Kidney epithelial cell (primary cell): ENCODE measurements at regions not wholly inside any gene's neighbourhood (a gene's known extent, or its start where the extent isn't known, plus 50 kb on each side); places are given as distances from the start of the nearest gene placed in this dataset.

ENCODE experiments used
- DNase-seq: peaks from one replicate; pipeline ENCODE4 v3.0.0-alpha.2; 2010; ENCODE audit warnings: low read depth
- H3K27me3 ChIP-seq: 2 replicates; pipeline ENCODE4 v1.6.0; 2011; ENCODE audit warnings: low read length; ENCODE audit not compliant: control insufficient read depth, insufficient read depth
- H3K36me3 ChIP-seq: 2 replicates; pipeline ENCODE4 v1.5.1; 2011; ENCODE audit warnings: low read length; ENCODE audit not compliant: control insufficient read depth, insufficient read depth
- H3K4me3 ChIP-seq: 2 replicates; pipeline ENCODE4 v1.5.1; 2011; ENCODE audit warnings: low read depth, mild to moderate bottlenecking, control low read depth, low read length
- TF ChIP-seq, protein P1 (sequence below): IDR thresholded peaks from 2 replicates; pipeline ENCODE4 v1.5.1; 2011; ENCODE audit warnings: mild to moderate bottlenecking, moderate library complexity, low read length, control low read depth, inconsistent platforms; ENCODE audit not compliant: insufficient read depth, poor library complexity, severe bottlenecking

DNA sequence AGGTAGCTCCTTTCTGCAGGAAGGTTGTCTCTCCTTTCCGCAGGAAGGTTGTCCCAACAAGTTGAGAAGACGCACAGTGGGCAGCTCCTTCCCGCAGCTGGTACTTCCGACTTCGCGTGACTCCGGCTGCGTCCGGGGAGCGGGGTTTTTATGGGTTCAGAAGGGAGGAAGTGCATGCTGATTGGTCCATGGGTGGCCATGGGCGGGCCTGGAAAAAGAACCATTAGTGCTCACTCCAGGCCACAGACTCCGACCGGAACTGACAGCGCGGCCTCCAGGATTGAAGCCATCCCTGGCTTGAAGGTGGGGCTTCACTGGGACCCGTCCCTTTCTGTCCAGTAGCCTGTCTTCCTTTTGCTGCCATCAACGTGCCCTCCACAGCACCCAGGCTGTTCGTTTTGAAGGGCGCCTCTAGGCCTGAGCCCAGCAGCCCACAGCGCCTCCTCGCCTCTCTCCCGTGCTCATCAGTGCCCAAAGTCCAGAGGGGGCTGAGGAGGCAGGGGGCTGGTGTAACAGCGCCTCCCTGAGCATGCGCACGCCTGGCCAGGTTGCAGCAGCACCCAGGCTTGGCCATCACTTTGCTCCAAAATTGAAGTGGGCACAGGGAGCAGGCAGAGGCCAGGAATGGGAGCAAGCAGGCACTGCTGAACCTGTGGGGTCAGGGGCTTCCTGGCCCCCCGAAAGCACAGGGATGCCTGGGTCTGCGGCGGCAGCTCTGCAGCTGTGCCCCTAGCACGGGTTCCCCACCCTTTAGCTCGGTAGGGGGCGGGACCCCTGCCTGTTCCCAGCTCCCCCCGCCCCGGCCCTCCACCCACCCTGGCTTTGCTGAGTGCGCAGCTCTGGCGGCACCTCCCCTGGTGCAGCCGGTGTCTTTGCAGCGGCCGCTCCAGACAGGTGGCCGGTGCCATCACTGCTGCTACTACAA lies 330.6 kb upstream of the MCTP2 start:
- no peak for DNase-seq
- Histone ChIP-seq H3K36me3 (no peaks in the 10 kb centered on the region), H3K27me3 (no peaks in the 10 kb centered on the region), H3K4me3 (no peak overlapping the region)
- TF ChIP-seq, protein P1, sequence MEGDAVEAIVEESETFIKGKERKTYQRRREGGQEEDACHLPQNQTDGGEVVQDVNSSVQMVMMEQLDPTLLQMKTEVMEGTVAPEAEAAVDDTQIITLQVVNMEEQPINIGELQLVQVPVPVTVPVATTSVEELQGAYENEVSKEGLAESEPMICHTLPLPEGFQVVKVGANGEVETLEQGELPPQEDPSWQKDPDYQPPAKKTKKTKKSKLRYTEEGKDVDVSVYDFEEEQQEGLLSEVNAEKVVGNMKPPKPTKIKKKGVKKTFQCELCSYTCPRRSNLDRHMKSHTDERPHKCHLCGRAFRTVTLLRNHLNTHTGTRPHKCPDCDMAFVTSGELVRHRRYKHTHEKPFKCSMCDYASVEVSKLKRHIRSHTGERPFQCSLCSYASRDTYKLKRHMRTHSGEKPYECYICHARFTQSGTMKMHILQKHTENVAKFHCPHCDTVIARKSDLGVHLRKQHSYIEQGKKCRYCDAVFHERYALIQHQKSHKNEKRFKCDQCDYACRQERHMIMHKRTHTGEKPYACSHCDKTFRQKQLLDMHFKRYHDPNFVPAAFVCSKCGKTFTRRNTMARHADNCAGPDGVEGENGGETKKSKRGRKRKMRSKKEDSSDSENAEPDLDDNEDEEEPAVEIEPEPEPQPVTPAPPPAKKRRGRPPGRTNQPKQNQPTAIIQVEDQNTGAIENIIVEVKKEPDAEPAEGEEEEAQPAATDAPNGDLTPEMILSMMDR: no peak

DNA sequence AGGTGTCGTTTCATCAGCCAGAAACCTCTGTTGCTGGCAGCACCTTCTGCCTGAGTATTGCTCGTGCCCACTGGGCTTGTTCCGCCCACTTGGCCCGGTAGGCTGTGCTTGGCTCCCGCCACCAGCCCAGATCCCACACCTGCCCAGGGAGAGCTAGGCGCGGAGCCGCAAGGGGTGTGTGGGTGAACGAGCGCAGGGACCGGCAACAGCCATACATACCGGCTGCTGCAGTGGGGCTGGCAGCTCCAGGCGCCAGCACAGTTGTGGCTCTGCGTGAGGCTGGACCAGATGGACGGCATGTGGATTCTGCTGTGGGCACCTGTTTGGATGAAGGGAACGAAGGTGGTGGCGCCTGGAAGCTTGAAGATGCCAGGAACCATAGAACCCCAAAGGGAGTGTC lies 331.5 kb upstream of the MCTP2 start:
- Histone ChIP-seq H3K36me3 (no peaks in the 10 kb centered on the region), H3K4me3 (no peak overlapping the region), H3K27me3 (no peaks in the 10 kb centered on the region)
- TF ChIP-seq, protein P1: no peak
- DNase-seq: no peak

DNA sequence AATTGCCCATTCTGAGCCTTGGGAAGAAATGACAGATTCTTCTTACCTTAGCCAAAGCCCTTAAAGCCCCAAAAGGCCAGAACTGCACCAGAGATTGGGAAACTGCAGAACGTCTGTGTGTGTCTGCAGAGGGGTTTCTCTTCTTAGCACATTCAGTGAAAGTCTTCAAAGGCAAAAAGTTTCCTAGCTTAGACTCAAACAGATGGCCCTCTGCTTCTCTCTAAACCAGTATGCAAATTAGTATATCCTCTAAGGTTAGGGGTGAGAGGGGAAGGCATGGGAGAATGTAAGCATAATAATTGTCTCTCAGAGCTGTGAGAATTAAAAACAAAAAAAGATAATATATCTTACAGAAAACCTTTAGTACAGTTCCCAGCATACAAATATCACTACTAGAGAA lies 334.0 kb upstream of the MCTP2 start:
- TF ChIP-seq, protein P1: no peak
- Histone ChIP-seq H3K4me3 (no peak overlapping the region), H3K36me3 (no peaks in the 10 kb centered on the region), H3K27me3 (no peaks in the 10 kb centered on the region)
- DNase-seq: no peak

DNA sequence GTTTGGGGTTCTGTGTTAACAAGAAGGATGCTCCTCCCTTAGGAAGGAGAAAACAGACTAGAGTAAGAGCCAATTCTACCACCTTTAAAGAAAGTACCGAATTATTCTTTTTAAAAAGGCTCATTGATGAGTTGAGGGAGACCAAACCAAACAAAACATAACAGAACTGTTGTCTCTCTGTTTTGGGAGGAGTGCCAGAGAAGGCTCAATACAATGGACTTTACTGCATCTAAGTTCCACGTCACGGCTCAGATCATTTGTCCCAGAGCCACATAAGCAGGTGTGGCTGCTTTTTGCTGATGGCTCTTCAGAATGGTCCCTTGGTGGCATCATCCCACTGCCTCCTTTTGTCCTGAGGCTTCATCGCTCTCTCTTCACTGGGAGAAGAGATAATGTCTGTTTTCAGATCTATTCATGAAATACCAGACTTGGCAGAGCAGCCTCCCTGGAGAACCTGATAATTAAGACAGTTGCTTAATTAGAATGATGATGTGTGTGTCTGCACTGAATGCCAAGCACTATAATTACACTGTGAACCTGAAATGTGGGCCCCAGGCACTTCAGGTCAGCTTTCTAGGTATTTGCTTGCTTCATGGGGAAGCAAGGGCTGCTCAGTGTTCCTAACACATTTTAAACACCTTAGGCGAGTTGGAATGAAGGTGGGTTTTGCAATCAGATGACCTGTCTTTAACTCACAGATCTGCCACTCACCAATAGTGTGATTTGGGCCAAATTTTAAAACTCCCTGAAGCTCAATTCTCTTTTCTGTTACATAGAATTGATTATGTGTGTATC lies 335.2 kb upstream of the MCTP2 start:
- Histone ChIP-seq H3K27me3 (no peaks in the 10 kb centered on the region), H3K4me3 (no peak overlapping the region), H3K36me3 (no peaks in the 10 kb centered on the region)
- no peak for DNase-seq
- TF ChIP-seq, protein P1: no peak

DNA sequence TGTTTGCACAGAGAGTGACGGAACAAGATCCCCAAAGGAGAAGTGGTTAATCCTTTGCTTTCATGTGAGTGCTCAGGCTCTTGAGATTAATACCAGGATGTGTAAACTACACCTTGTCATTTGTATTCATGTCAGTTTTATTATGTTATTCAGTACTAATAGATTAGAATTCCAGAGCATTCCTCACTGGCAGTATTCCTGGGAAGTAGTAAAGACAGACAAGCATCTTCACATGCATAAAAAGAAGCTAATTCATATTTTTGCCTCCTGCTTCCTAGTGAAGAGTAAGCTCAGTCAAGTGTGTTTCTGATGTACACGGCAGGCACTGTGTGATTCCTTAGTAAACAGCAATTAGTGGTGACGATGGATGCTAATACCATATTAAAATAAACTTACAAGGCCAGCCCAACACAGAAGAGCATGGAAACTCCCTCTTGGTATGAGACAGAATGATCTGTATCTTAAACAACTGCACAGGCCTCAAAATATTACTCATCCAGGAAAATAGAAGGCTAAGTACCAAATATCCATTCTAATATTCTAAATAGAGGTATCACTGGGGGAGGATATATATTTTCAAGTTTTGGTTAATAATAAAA lies 336.8 kb upstream of the MCTP2 start:
- H3K36me3 ChIP-seq: no peaks in the 10 kb centered on the region

More for the DNA sequence above, 336.8 kb upstream of the MCTP2 start:
- DNase-seq: no peak
- Histone ChIP-seq H3K27me3 (no peaks in the 10 kb centered on the region), H3K4me3 (no peak overlapping the region)
- TF ChIP-seq, protein P1: no peak
